GM12878 (cell line): ENCODE measurements at regions not wholly inside any gene's neighbourhood (a gene's known extent, or its start where the extent isn't known, plus 50 kb on each side); places are given as distances from the start of the nearest gene placed in this dataset.

Source experiments
- ATAC-seq: fragments of 200-7000 bp; cut with Tn5 transposase; 3 replicates; pipeline ENCODE4 v1.9.1; 2020; ENCODE audit warnings: mild to moderate bottlenecking, moderate library complexity
- BruUV-seq: library from RNA; stranded (reverse); fragments of 400-500 nt; replicated peaks from 2 replicates; lab custom pipeline; 2021; lab: Mats Ljungman, UMichigan
- CTCF ChIA-PET: fragments of 300-600 bp; sonication (Branson Sonifier 250); formaldehyde crosslinking; extraction: SDS; loops from one replicate; lab custom pipeline; 2021; ENCODE audit warnings: inconsistent platforms; lab: Yijun Ruan, JAX
- POLR2A ChIA-PET: fragments of 350-600 bp; formaldehyde crosslinking; extraction: SDS; loops from one replicate; lab custom pipeline; 2021; ENCODE audit warnings: inconsistent platforms; lab: Charles Lee
- RAD21 ChIA-PET: fragments of 300-600 bp; sonication (Branson Sonifier 250); formaldehyde crosslinking; loops from one replicate; lab custom pipeline; 2023; ENCODE audit warnings: antibody characterized with exemption; ENCODE audit not compliant: unreplicated experiment; lab: Charles Lee
- SMC1A ChIA-PET: fragments of 300-600 bp; sonication (Branson Sonifier 250); formaldehyde crosslinking; loops from one replicate; lab custom pipeline; 2023; ENCODE audit not compliant: unreplicated experiment, uncharacterized antibody; lab: Charles Lee
- DNase-seq: peaks from one replicate; pipeline ENCODE4 v3.0.0-alpha.2; 2011; ENCODE audit warnings: low read depth, low spot score
- FAIRE-seq: peaks from 3 replicates; lab custom pipeline; 2011; peaks lifted over from hg19 to GRCh38; lab: Jason Lieb, UNC
- H2AFZ ChIP-seq: 2 replicates; pipeline ENCODE4 v1.6.0; 2011; ENCODE audit warnings: low read depth, low read length, control low read depth; ENCODE audit not compliant: control insufficient read depth
- H3K27ac ChIP-seq: 2 replicates; pipeline ENCODE4 v1.5.1; 2011; ENCODE audit warnings: control low read depth; ENCODE audit not compliant: control insufficient read depth, insufficient read depth
- H3K27me3 ChIP-seq, 2 experiments: replicated peaks in 1 of 2; 2 replicates each; pipeline versions ENCODE4 v1.6.0 to v1.6.1; 2011; ENCODE audit warnings: low read length in 1 of 2; ENCODE audit not compliant: control insufficient read depth in 2 of 2, insufficient read depth in 2 of 2
- H3K36me3 ChIP-seq, 2 experiments: 2 replicates each; pipeline ENCODE4 v1.5.1; 2011; ENCODE audit warnings: low read length in 1 of 2; ENCODE audit not compliant: control insufficient read depth in 2 of 2, insufficient read depth in 2 of 2
- H3K4me1 ChIP-seq: 2 replicates; pipeline ENCODE4 v1.6.1; 2011; ENCODE audit warnings: mild to moderate bottlenecking, low read length, moderate library complexity, mixed read lengths; ENCODE audit not compliant: control insufficient read depth, insufficient read depth
- H3K4me2 ChIP-seq: 2 replicates; pipeline ENCODE4 v1.6.0; 2011; ENCODE audit warnings: control low read depth; ENCODE audit not compliant: control insufficient read depth, insufficient read depth
- H3K4me3 ChIP-seq: fragments of 200-600 bp; sonication (generic); 2 replicates; pipeline ENCODE4 v1.5.1; 2016
- H3K79me2 ChIP-seq: 2 replicates; pipeline ENCODE4 v1.6.0; 2011; ENCODE audit warnings: low read length; ENCODE audit not compliant: control insufficient read depth, insufficient read depth
- H3K9ac ChIP-seq: 2 replicates; pipeline ENCODE4 v1.8.0; 2011; ENCODE audit warnings: low read length, control low read depth, mixed read lengths; ENCODE audit not compliant: control insufficient read depth, insufficient read depth
- H3K9me3 ChIP-seq: replicated peaks from 3 replicates; pipeline ENCODE4 v1.5.1; 2011; ENCODE audit warnings: mild to moderate bottlenecking, low read length; ENCODE audit not compliant: control insufficient read depth, insufficient read depth
- H4K20me1 ChIP-seq: 2 replicates; pipeline ENCODE4 v1.6.0; 2011; ENCODE audit not compliant: control insufficient read depth, insufficient read depth
- CBX5 ChIP-seq: sonication (generic); IDR thresholded peaks from 2 replicates; pipeline ENCODE4 v1.6.1; 2016; ENCODE audit warnings: low read depth, moderate library complexity, mild to moderate bottlenecking, inconsistent platforms
- EP300 ChIP-seq, 2 experiments: fragments of 150-350 bp in 1 of 2; IDR thresholded peaks; 2 replicates each; pipeline ENCODE4 v1.6.1; 2011 to 2012; ENCODE audit warnings: low read depth in 2 of 2, low read length in 2 of 2, borderline replicate concordance in 1 of 2, improper control_type of control experiment in 1 of 2, inconsistent platforms in 1 of 2; ENCODE audit not compliant: control insufficient read depth in 1 of 2
- PKNOX1 ChIP-seq: fragments of 450-650 bp; IDR thresholded peaks from 2 replicates; pipeline ENCODE4 v1.6.1; 2016; ENCODE audit warnings: mild to moderate bottlenecking
- PML ChIP-seq: IDR thresholded peaks from 2 replicates; pipeline ENCODE4 v1.6.1; 2012; ENCODE audit warnings: low read length, inconsistent platforms
- RUNX3 ChIP-seq: IDR thresholded peaks from 2 replicates; pipeline ENCODE4 v1.6.1; 2012; ENCODE audit warnings: low read length, inconsistent platforms
- WGBS: methylation state at CpG from one replicate; pipeline ENCODE4 v1.1.6; 2016; ENCODE audit warnings: low lambda C conversion rate; ENCODE audit not compliant: insufficient replicate concordance, insufficient coverage; ENCODE audit errors: missing lambda C conversion rate; 5-methylcytosine and 5-hydroxymethylcytosine counted together
- in situ Hi-C: fragments of 300-500 bp; cut with MboI; formaldehyde crosslinking; loops from 9 replicates; pipeline ENCODE4 v1.14.3; 2018; ENCODE audit warnings: mixed read lengths
- intact Hi-C: fragments of 100-400 bp; cut with micrococcal nuclease; formaldehyde crosslinking; loops from one replicate; pipeline ENCODE4 v1.14.2; 2022; ENCODE audit not compliant: unreplicated experiment
- TF ChIP-seq, protein P1 (sequence below): IDR thresholded peaks from 2 replicates; pipeline ENCODE4 v1.6.1; 2012; ENCODE audit warnings: low read length, inconsistent platforms

DNA sequence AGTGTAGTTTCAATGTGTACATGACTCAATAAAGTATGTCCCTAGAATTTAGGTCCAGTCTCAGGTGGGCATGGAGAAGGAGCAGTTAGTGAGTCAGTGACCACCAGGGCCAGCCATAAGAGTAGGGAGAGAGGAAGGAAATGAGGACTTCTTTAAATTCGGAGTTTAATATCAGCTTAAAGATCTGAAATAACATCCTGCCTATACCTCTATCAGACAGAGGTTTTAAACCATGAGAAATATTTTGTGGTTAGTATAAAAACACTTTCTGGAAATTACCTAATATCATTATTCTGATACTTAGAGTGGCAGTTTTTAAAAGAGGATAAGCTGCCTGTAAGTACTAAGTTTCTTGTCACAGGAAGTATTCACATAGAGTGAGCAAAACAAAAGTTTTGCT, 61.7 kb upstream of the ST8SIA1 start:
- Histone ChIP-seq H3K27ac (peak overlapping the region; percentile 38; the same call in 1 of the 2 replicates), H4K20me1 (no peaks in the 10 kb centered on the region), H3K4me1 (no peaks in the 10 kb centered on the region), H3K9me3 (no peaks in the 10 kb centered on the region; the same call in 2 of the 3 replicates), H3K79me2 (no peaks in the 10 kb centered on the region), H3K4me2 (no peak overlapping the region), H3K36me3 (no peaks in the 10 kb centered on the region), H3K27me3 (no peaks in the 10 kb centered on the region), H2AFZ (no peak overlapping the region), H3K9ac (no peak overlapping the region), H3K4me3 (no peak overlapping the region)
- ChIA-PET POLR2A (no interaction called here), RAD21 (no interaction called here), CTCF (no interaction called here), SMC1A (interaction anchor here (0.6 kb wide), 1 partner anchor 22 kb away, joined by 3 read pairs; no protein-coding TSS in a partner anchor)
- FAIRE-seq (no peak), DNase-seq (no peak), ATAC-seq (peak; percentile 61)
- 4% methylated on average over 1 of the region's 1 CpG for WGBS
- intact Hi-C loops = no loop called here
- TF ChIP-seq RUNX3 (peak; percentile 8; the same call in 1 of the 2 replicates), EP300 (IDR thresholded peaks at IDR 0.05; ENCODE audit: borderline replicate concordance in 1 of 2, control insufficient read depth in 1 of 2, low read depth in 2 of 2, low read length in 2 of 2) (no peak), PKNOX1 (peak; percentile 30; the same call in 1 of the 2 replicates), CBX5 (no peak), PML (no peak)
- TF ChIP-seq, protein P1, sequence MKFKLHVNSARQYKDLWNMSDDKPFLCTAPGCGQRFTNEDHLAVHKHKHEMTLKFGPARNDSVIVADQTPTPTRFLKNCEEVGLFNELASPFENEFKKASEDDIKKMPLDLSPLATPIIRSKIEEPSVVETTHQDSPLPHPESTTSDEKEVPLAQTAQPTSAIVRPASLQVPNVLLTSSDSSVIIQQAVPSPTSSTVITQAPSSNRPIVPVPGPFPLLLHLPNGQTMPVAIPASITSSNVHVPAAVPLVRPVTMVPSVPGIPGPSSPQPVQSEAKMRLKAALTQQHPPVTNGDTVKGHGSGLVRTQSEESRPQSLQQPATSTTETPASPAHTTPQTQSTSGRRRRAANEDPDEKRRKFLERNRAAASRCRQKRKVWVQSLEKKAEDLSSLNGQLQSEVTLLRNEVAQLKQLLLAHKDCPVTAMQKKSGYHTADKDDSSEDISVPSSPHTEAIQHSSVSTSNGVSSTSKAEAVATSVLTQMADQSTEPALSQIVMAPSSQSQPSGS = no peak
- in situ Hi-C loops = no loop called here
- no TSS peak for BruUV-seq
